MCF 10A (cell line): ENCODE measurements at regions not wholly inside any gene's neighbourhood (a gene's known extent, or its start where the extent isn't known, plus 50 kb on each side); places are given as distances from the start of the nearest gene placed in this dataset.
"Not testable (repeated sequence)": the region's sequence is repeated elsewhere in the genome, so short reads cannot be mapped to it uniquely, and the experiment has no call there.

Experiments used
- BruUV-seq: library from RNA; stranded (reverse); fragments of 400-500 nt; replicated peaks from 2 replicates; lab custom pipeline; 2021; lab: Mats Ljungman, UMichigan
- CTCF ChIA-PET: fragments of 300-600 bp; sonication (Branson Sonifier 250); formaldehyde crosslinking; extraction: SDS; loops from one replicate; lab custom pipeline; 2021; ENCODE audit warnings: antibody characterized with exemption, inconsistent platforms; lab: Yijun Ruan, JAX
- POLR2A ChIA-PET: fragments of 300-600, 350-650 bp; sonication (Branson Sonifier 250); formaldehyde crosslinking; extraction: SDS; loops from one replicate; lab custom pipeline; 2020; ENCODE audit warnings: antibody characterized with exemption, inconsistent platforms; lab: Yijun Ruan, JAX
- DNase-seq: peaks from one replicate; pipeline ENCODE4 v3.0.0-alpha.2; 2018; ENCODE audit not compliant: unreplicated experiment
- H3K27ac Mint-ChIP-seq: one replicate; pipeline ENCODE4 v1.8.0; 2022; ENCODE audit warnings: mild to moderate bottlenecking, low read depth, mixed read lengths; ENCODE audit not compliant: unreplicated experiment
- H3K27me3 Mint-ChIP-seq: one replicate; pipeline ENCODE4 v1.8.0; 2022; ENCODE audit warnings: mixed read lengths; ENCODE audit not compliant: insufficient read depth, unreplicated experiment
- H3K36me3 Mint-ChIP-seq: one replicate; pipeline ENCODE4 v1.8.0; 2022; ENCODE audit warnings: mild to moderate bottlenecking, moderate library complexity, mixed read lengths; ENCODE audit not compliant: insufficient read depth, unreplicated experiment
- H3K4me1 Mint-ChIP-seq: one replicate; pipeline ENCODE4 v1.8.0; 2022; ENCODE audit warnings: mixed read lengths; ENCODE audit not compliant: insufficient read depth, unreplicated experiment
- H3K4me3 Mint-ChIP-seq: one replicate; pipeline ENCODE4 v1.8.0; 2022; ENCODE audit warnings: mild to moderate bottlenecking, moderate library complexity, mixed read lengths; ENCODE audit not compliant: unreplicated experiment
- H3K9me3 Mint-ChIP-seq: one replicate; pipeline ENCODE4 v1.8.0; 2022; ENCODE audit warnings: mixed read lengths; ENCODE audit not compliant: unreplicated experiment
- CTCF ChIP-seq: fragments of 200-600 bp; IDR thresholded peaks from one replicate; pipeline ENCODE4 v1.8.0; 2022; ENCODE audit warnings: antibody characterized with exemption, mild to moderate bottlenecking; ENCODE audit not compliant: unreplicated experiment
- intact Hi-C: fragments of 100-400 bp; cut with micrococcal nuclease; formaldehyde crosslinking; loops from 2 replicates; pipeline ENCODE4 v1.14.1; 2022

GRCh38 chr7:84912018-84912417, 274.8 kb downstream of the SEMA3D start:
- no peaks in the 10 kb centered on the region for H3K4me1 Mint-ChIP-seq
- intact Hi-C loops, result no loop called here
- no peak overlapping the region for H3K4me3 Mint-ChIP-seq
- no peaks in the 10 kb centered on the region for H3K27me3 Mint-ChIP-seq
- no peaks in the 10 kb centered on the region for H3K9me3 Mint-ChIP-seq
- H3K27ac Mint-ChIP-seq, result no peak overlapping the region
- no peak for TF ChIP-seq CTCF
- no peak for DNase-seq
- CTCF ChIA-PET, result interaction anchor here (0.6 kb wide), 2 partner anchors 19 to 27 kb away, joined by 3 to 6 read pairs; no protein-coding TSS in a partner anchor
- H3K36me3 Mint-ChIP-seq, result no peaks in the 10 kb centered on the region
- POLR2A ChIA-PET, result interaction anchor here (0.6 to 0.7 kb wide), 2 partner anchors 196 to 269 kb away, joined by 3 read pairs; no protein-coding TSS in a partner anchor
- BruUV-seq, result no TSS peak

- no TSS peak for BruUV-seq
- ChIA-PET POLR2A (no interaction called here), CTCF (interaction anchor here (0.6 kb wide), 2 partner anchors 20 to 26 kb away, joined by 3 to 6 read pairs; no protein-coding TSS in a partner anchor)
- no peak for TF ChIP-seq CTCF
- H3K27me3 Mint-ChIP-seq, result no peaks in the 10 kb centered on the region
- DNase-seq, result no peak
- no peaks in the 10 kb centered on the region for H3K9me3 Mint-ChIP-seq
- no peaks in the 10 kb centered on the region for H3K36me3 Mint-ChIP-seq
- no peak overlapping the region for H3K4me3 Mint-ChIP-seq
- no peak overlapping the region for H3K27ac Mint-ChIP-seq
- intact Hi-C loops, result no loop called here
- no peaks in the 10 kb centered on the region for H3K4me1 Mint-ChIP-seq
These were observed 275.8 kb downstream of the SEMA3D start for GRCh38 chr7:84911077-84911476.

- H3K9me3 Mint-ChIP-seq, intact Hi-C loops, H3K27me3 Mint-ChIP-seq, BruUV-seq, H3K27ac Mint-ChIP-seq, H3K36me3 Mint-ChIP-seq, DNase-seq, H3K4me3 Mint-ChIP-seq, POLR2A ChIA-PET, H3K4me1 Mint-ChIP-seq: not testable (repeated sequence)
- CTCF ChIA-PET, result interaction anchor here (0.7 kb wide), 1 partner anchor 146 kb away, joined by 3 read pairs; no protein-coding TSS in a partner anchor
These were observed 276.5 kb downstream of the SEMA3D start for GRCh38 chr7:84910322-84910721.

GRCh38 chr7:84908196-84908793, 278.6 kb downstream of the SEMA3D start:
- CTCF ChIA-PET, result no interaction called here
- H3K27me3 Mint-ChIP-seq, result no peaks in the 10 kb centered on the region

More at GRCh38 chr7:84908196-84908793, 278.6 kb downstream of the SEMA3D start:
- peaks cover 8% of the 10 kb centered on the region for H3K4me1 Mint-ChIP-seq
- DNase-seq, result no peak
- BruUV-seq, result no TSS peak
- no peaks in the 10 kb centered on the region for H3K9me3 Mint-ChIP-seq
- POLR2A ChIA-PET, result no interaction called here
- intact Hi-C loops, result no loop called here
- no peak overlapping the region for H3K27ac Mint-ChIP-seq
- no peak overlapping the region for H3K4me3 Mint-ChIP-seq
- no peak for TF ChIP-seq CTCF
- no peaks in the 10 kb centered on the region for H3K36me3 Mint-ChIP-seq
